OCI-LY3 (cell line): ENCODE measurements at regions not wholly inside any gene's neighbourhood (a gene's known extent, or its start where the extent isn't known, plus 50 kb on each side); places are given as distances from the start of the nearest gene placed in this dataset.

Experiments used
- CTCF ChIP-seq: fragments of 200-600, 300-600 bp; sonication (generic); IDR thresholded peaks from 2 replicates; pipeline ENCODE4 v1.5.1; 2014; ENCODE audit warnings: antibody characterized with exemption, low read length, low read depth
- EZH2phosphoT487 ChIP-seq: fragments of 200-600 bp; shearing (Covaris generic); IDR thresholded peaks from 2 replicates; pipeline ENCODE4 v1.6.1; 2018; ENCODE audit warnings: antibody characterized with exemption, mixed run types, low read depth

- no peak for TF ChIP-seq CTCF
- no peak for TF ChIP-seq EZH2phosphoT487
Measured at GRCh38 chr3:16666206-16666605, 61.0 kb upstream of the DAZL start.
